ENCODE measurements at regions not wholly inside any gene's neighbourhood (a gene's known extent, or its start where the extent isn't known, plus 50 kb on each side); places are given as distances from the start of the nearest gene placed in this dataset.

DNA sequence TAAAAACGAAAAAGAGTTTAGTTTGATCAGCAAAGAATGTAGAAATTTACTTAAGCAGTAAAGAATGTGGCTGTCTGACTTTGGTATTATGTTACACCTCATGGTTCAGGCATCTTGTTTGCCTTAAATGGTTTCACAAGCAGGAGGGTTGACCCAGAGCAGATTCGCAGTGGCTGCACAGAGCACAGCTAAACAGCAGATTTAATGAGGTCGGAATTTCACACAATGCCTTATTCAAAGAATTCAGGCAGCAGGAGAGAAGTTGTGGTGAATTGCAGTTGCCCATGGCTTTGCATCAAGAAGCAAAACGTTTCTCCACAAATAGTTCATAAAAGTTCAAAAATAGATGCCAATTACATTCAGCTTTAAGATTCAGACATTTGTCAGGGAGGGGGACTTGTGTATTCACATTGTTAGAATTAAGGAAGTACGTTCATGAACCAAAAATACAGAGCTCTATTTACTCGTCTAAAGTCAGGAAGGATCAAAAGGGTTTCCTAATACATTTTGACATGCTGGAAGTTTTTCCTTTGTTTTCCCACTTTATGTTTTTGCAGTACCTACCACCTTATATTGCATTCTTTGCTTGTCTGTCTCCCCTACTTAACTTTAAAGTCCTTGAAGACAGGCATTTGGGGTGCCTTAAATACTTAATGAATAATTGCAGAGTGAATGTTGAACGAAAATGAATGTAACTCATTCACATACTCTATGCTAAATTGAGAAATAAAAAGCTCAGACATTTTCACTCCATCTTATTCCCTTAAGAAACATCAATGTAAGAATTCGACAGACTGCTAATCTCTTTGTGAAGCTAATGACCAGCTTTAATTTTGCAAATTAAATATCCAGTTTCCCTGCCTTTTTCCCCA lies 1163.6 kb upstream of the CITED2 start:
- Histone ChIP-seq H3K4me2 (ENCODE audit: low read length) (peak overlapping the region; percentile 27), H3F3A (ENCODE audit: insufficient read depth, low read length, poor library complexity, severe bottlenecking) (no peaks in the 10 kb centered on the region), H3K9me3 (ENCODE audit: low read length) (no peaks in the 10 kb centered on the region), H2AFZ (ENCODE audit: low read depth, low read length) (peak overlapping the region; percentile 37), H3K36me3 (ENCODE audit: insufficient read depth, low read length) (no peaks in the 10 kb centered on the region), H4K20me1 (ENCODE audit: insufficient read depth) (no peaks in the 10 kb centered on the region), H3K79me2 (replicated peaks; ENCODE audit: insufficient read depth, low read length) (no peaks in the 10 kb centered on the region), H3K4me3 (ENCODE audit: low read length) (peak overlapping the region; percentile 47), H3K9ac (ENCODE audit: low read length) (peak overlapping the region; percentile 19), H3K9me2 (ENCODE audit: insufficient read depth, low read length) (no peaks in the 10 kb centered on the region), H3K27ac (ENCODE audit: low read length) (peak overlapping the region; percentile 58), H3K27me3 (ENCODE audit: insufficient read depth, low read depth, low read length) (no peaks in the 10 kb centered on the region)
- no peak for TF ChIP-seq RAD21 (conservative IDR thresholded peaks at IDR 0.05)
- no peak for TF ChIP-seq POLR2AphosphoS5 (IDR thresholded peaks at IDR 0.05)
- no peak for TF ChIP-seq EZH2 (IDR thresholded peaks at IDR 0.05; ENCODE audit: borderline replicate concordance, insufficient read depth, low read length, poor library complexity, severe bottlenecking)

DNA sequence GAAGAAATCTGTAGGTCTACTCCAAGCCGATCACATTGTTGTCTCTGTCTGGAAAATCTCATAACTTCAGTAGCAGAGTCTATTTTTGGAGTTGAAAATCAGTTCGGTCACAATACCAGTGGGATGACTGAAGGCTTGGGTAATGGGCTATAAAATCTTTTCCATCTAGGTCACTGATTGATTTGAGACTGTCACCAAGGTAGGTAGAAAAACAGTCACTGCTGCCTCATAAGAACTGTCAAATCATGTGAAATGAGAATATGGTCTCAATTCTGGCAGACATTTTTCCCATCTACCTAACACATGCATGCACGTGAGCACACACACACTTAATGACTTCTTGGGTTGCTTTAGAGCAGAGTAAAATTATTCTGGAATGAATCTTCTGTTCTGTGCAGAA lies 1162.8 kb upstream of the CITED2 start:
- peak overlapping the region; percentile 47 for H3K4me3 ChIP-seq (ENCODE audit: low read length)
- TF ChIP-seq TAF1 (IDR thresholded peaks at IDR 0.05; ENCODE audit: low read depth), result no peak
- no peak for TF ChIP-seq SMC3 (conservative IDR thresholded peaks at IDR 0.05; ENCODE audit: poor library complexity)
- TF ChIP-seq, protein P1, sequence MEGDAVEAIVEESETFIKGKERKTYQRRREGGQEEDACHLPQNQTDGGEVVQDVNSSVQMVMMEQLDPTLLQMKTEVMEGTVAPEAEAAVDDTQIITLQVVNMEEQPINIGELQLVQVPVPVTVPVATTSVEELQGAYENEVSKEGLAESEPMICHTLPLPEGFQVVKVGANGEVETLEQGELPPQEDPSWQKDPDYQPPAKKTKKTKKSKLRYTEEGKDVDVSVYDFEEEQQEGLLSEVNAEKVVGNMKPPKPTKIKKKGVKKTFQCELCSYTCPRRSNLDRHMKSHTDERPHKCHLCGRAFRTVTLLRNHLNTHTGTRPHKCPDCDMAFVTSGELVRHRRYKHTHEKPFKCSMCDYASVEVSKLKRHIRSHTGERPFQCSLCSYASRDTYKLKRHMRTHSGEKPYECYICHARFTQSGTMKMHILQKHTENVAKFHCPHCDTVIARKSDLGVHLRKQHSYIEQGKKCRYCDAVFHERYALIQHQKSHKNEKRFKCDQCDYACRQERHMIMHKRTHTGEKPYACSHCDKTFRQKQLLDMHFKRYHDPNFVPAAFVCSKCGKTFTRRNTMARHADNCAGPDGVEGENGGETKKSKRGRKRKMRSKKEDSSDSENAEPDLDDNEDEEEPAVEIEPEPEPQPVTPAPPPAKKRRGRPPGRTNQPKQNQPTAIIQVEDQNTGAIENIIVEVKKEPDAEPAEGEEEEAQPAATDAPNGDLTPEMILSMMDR (IDR thresholded peaks at IDR 0.05; ENCODE audit: poor library complexity, severe bottlenecking), result no peak
- TF ChIP-seq EZH2 (IDR thresholded peaks at IDR 0.05; ENCODE audit: borderline replicate concordance, insufficient read depth, low read length, poor library complexity, severe bottlenecking), result no peak
- peak; percentile 80 for TF ChIP-seq EP300 (conservative IDR thresholded peaks at IDR 0.05; ENCODE audit: poor library complexity, severe bottlenecking)
- TF ChIP-seq MXI1 (conservative IDR thresholded peaks at IDR 0.05; ENCODE audit: poor library complexity, severe bottlenecking), result no peak
- TF ChIP-seq, protein P2, sequence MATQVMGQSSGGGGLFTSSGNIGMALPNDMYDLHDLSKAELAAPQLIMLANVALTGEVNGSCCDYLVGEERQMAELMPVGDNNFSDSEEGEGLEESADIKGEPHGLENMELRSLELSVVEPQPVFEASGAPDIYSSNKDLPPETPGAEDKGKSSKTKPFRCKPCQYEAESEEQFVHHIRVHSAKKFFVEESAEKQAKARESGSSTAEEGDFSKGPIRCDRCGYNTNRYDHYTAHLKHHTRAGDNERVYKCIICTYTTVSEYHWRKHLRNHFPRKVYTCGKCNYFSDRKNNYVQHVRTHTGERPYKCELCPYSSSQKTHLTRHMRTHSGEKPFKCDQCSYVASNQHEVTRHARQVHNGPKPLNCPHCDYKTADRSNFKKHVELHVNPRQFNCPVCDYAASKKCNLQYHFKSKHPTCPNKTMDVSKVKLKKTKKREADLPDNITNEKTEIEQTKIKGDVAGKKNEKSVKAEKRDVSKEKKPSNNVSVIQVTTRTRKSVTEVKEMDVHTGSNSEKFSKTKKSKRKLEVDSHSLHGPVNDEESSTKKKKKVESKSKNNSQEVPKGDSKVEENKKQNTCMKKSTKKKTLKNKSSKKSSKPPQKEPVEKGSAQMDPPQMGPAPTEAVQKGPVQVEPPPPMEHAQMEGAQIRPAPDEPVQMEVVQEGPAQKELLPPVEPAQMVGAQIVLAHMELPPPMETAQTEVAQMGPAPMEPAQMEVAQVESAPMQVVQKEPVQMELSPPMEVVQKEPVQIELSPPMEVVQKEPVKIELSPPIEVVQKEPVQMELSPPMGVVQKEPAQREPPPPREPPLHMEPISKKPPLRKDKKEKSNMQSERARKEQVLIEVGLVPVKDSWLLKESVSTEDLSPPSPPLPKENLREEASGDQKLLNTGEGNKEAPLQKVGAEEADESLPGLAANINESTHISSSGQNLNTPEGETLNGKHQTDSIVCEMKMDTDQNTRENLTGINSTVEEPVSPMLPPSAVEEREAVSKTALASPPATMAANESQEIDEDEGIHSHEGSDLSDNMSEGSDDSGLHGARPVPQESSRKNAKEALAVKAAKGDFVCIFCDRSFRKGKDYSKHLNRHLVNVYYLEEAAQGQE (IDR thresholded peaks at IDR 0.05; ENCODE audit: borderline replicate concordance), result no peak
- TF ChIP-seq POLR2AphosphoS5 (IDR thresholded peaks at IDR 0.05), result peak; percentile 53
- no peak for TF ChIP-seq RAD21 (conservative IDR thresholded peaks at IDR 0.05)
- peak overlapping the region; percentile 19 for H3K9ac ChIP-seq (ENCODE audit: low read length)
- H3K9me3 ChIP-seq (ENCODE audit: low read length), result no peaks in the 10 kb centered on the region
- H3K4me2 ChIP-seq (ENCODE audit: low read length), result peak overlapping the region; percentile 27
- no peaks in the 10 kb centered on the region for H3K9me2 ChIP-seq (ENCODE audit: insufficient read depth, low read length)
- H4K20me1 ChIP-seq (ENCODE audit: insufficient read depth), result no peaks in the 10 kb centered on the region
- no peaks in the 10 kb centered on the region for H3K36me3 ChIP-seq (ENCODE audit: insufficient read depth, low read length)
- peak overlapping the region; percentile 58 for H3K27ac ChIP-seq (ENCODE audit: low read length)
- peak overlapping the region; percentile 37 for H2AFZ ChIP-seq (ENCODE audit: low read depth, low read length)
- H3K79me2 ChIP-seq (replicated peaks; ENCODE audit: insufficient read depth, low read length), result no peaks in the 10 kb centered on the region
- no peaks in the 10 kb centered on the region for H3F3A ChIP-seq (ENCODE audit: insufficient read depth, low read length, poor library complexity, severe bottlenecking)
- no peaks in the 10 kb centered on the region for H3K27me3 ChIP-seq (ENCODE audit: insufficient read depth, low read depth, low read length)

Data from neural cell (in vitro differentiated cells).